OCI-LY3 (cell line): ENCODE measurements at regions not wholly inside any gene's neighbourhood (a gene's known extent, or its start where the extent isn't known, plus 50 kb on each side); places are given as distances from the start of the nearest gene placed in this dataset.

Experiments
- H2AFZ ChIP-seq: fragments of 200-600, 300-600 bp; shearing (Covaris generic); 2 replicates; pipeline ENCODE4 v1.6.0; 2014; ENCODE audit warnings: antibody characterized with exemption, low read depth, low read length
- H3K27ac ChIP-seq: fragments of 200-600, 300-600 bp; sonication (generic); 2 replicates; pipeline ENCODE4 v1.5.1; 2014; ENCODE audit warnings: mild to moderate bottlenecking, low read length, moderate library complexity, mixed read lengths
- H3K27me3 ChIP-seq: fragments of 200-600, 300-600 bp; sonication (generic); 2 replicates; pipeline ENCODE4 v1.6.1; 2014; ENCODE audit warnings: low read depth, low read length, mixed read lengths
- H3K36me3 ChIP-seq: fragments of 200-600, 300-600 bp; sonication (generic); replicated peaks from 2 replicates; pipeline ENCODE3; 2014; ENCODE audit warnings: low read depth, low read length, mixed read lengths
- H3K4me1 ChIP-seq: fragments of 300-600, 200-600 bp; sonication (generic); 2 replicates; pipeline ENCODE4 v1.6.1; 2014; ENCODE audit warnings: low read length, mixed read lengths
- H3K4me2 ChIP-seq: fragments of 200-600, 300-600 bp; sonication (generic); 2 replicates; pipeline ENCODE4 v1.6.1; 2014; ENCODE audit warnings: low read length, mixed read lengths
- H3K4me3 ChIP-seq: fragments of 300-600, 200-600 bp; sonication (generic); 2 replicates; pipeline ENCODE4 v1.5.1; 2014; ENCODE audit warnings: antibody characterized with exemption, mild to moderate bottlenecking, low read length, moderate library complexity
- H3K79me2 ChIP-seq: fragments of 300-600, 200-600 bp; shearing (Covaris generic); 2 replicates; pipeline ENCODE4 v1.6.1; 2014; ENCODE audit warnings: mild to moderate bottlenecking, low read length, mixed read lengths
- H3K9ac ChIP-seq: fragments of 300-600, 200-600 bp; shearing (Covaris generic); 2 replicates; pipeline ENCODE4 v1.6.0; 2014; ENCODE audit warnings: mild to moderate bottlenecking, low read length, moderate library complexity
- H3K9me3 ChIP-seq: fragments of 200-600, 300-600 bp; shearing (Covaris generic); 2 replicates; pipeline ENCODE4 v1.6.1; 2014; ENCODE audit warnings: low read length, mixed read lengths; ENCODE audit not compliant: insufficient read depth
- H4K20me1 ChIP-seq: fragments of 200-600, 300-600 bp; sonication (generic); 2 replicates; pipeline ENCODE4 v1.6.1; 2016; ENCODE audit warnings: low read length, mixed read lengths; ENCODE audit not compliant: insufficient read depth
- EZH2phosphoT487 ChIP-seq: fragments of 200-600 bp; shearing (Covaris generic); IDR thresholded peaks from 2 replicates; pipeline ENCODE4 v1.6.1; 2018; ENCODE audit warnings: antibody characterized with exemption, mixed run types, low read depth
- TF ChIP-seq, protein P1 (sequence below): fragments of 200-600, 300-600 bp; sonication (generic); IDR thresholded peaks from 2 replicates; pipeline ENCODE4 v1.5.1; 2014; ENCODE audit warnings: antibody characterized with exemption, low read length, low read depth

DNA sequence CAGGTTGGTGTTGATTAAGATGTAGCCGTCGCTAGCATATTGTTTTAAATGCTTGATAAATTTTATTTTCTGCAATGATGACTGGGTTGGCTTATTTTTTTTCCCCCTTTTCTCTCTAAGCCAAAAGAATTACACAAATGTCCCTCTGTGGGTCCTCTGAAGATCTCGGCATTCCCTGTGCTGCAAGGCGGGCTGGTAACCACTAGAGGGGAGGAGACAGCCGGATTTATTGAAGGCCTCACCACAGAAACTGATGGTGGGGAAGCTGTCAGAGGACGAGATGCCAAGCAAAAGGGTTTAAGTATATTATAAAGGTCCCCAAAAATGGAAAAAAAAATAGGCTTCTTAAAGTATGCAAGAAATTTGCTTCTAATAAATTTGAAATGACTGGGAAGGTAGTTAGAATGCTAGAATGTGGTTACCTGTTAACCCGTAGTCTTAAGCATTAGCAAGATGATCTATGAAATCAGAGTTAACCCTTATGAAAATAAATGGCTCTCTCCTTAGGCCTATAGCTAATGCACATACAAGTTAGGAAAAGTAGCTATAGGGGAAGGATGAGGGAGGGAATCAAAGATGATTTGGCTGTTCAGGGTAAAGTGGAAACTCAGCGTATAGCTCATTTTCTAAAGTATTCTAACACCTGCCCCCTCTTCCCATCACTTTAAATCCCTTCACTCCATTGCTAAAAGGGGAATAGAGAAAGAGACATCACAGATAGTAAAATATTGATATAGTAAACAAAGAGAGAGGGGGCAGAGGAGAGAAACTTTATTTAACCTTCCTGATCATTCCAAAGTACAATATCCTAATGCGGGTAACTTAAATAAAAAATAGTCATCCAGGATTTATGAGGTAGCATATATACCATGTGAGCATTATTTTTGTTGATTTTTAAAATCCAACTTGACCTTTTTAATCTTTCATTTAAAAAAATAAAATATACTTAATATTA, 894.5 kb upstream of the POU3F3 start:
- no peaks in the 10 kb centered on the region for H3K36me3 ChIP-seq
- 0 out of 2 replicates have a peak overlapping the region, but pooled peaks have one; percentile 3 for H3K4me2 ChIP-seq
- H3K27me3 ChIP-seq = no peaks in the 10 kb centered on the region
- no peaks in the 10 kb centered on the region for H3K9me3 ChIP-seq
- H3K4me1 ChIP-seq = no peaks in the 10 kb centered on the region
- H3K9ac ChIP-seq = no peak overlapping the region
- no peak overlapping the region for H2AFZ ChIP-seq
- no peaks in the 10 kb centered on the region for H4K20me1 ChIP-seq
- H3K4me3 ChIP-seq = no peak overlapping the region
- no peak for TF ChIP-seq EZH2phosphoT487
- TF ChIP-seq, protein P1, sequence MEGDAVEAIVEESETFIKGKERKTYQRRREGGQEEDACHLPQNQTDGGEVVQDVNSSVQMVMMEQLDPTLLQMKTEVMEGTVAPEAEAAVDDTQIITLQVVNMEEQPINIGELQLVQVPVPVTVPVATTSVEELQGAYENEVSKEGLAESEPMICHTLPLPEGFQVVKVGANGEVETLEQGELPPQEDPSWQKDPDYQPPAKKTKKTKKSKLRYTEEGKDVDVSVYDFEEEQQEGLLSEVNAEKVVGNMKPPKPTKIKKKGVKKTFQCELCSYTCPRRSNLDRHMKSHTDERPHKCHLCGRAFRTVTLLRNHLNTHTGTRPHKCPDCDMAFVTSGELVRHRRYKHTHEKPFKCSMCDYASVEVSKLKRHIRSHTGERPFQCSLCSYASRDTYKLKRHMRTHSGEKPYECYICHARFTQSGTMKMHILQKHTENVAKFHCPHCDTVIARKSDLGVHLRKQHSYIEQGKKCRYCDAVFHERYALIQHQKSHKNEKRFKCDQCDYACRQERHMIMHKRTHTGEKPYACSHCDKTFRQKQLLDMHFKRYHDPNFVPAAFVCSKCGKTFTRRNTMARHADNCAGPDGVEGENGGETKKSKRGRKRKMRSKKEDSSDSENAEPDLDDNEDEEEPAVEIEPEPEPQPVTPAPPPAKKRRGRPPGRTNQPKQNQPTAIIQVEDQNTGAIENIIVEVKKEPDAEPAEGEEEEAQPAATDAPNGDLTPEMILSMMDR = peak; percentile 71
- H3K27ac ChIP-seq = no peak overlapping the region
- H3K79me2 ChIP-seq = no peaks in the 10 kb centered on the region

DNA sequence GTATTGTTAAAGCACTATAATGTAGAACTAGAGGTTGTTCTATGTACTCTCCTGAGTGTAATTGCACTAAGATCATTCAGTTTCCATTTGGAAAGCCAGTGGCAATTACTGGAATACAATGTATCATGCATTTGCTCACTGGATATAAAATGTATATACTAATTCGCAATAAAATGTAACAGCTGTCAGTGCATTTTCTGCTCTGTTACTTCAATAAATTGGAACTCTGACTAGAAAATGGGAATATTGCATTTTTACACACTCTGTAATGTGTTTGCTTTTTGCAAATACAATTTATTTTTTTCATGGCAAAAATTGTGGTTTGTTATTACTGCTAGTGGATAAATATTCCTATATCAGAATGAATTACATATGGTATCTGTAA, 893.8 kb upstream of the POU3F3 start:
- Histone ChIP-seq H3K4me3 (no peak overlapping the region), H3K4me2 (no peak overlapping the region), H3K79me2 (no peaks in the 10 kb centered on the region), H3K27ac (no peak overlapping the region), H3K4me1 (no peaks in the 10 kb centered on the region), H4K20me1 (no peaks in the 10 kb centered on the region), H3K9me3 (no peaks in the 10 kb centered on the region), H3K27me3 (no peaks in the 10 kb centered on the region), H2AFZ (no peak overlapping the region), H3K9ac (no peak overlapping the region), H3K36me3 (no peaks in the 10 kb centered on the region)
- no peak for TF ChIP-seq EZH2phosphoT487
- TF ChIP-seq, protein P1 = no peak

DNA sequence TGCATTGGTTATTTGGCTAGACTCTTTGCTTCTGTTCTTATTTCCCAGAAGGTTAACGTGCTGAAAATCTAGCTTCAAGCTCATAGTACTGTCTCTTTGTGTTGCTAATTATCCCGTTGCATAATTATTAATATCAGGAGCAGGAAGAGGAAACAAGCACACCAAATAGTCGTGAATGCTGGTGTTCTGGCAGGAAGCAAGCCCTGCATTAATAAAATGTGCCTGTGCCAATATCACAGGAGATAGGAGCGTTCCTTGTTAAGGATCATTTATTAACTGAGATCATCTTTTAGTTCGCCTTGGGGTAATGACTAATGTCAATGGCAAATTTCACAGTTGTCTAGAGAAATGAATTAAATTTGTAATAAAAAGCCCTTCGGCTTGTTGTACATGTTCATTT, 893.0 kb upstream of the POU3F3 start:
- no peak overlapping the region for H3K9ac ChIP-seq
- H3K27ac ChIP-seq = no peak overlapping the region
- no peaks in the 10 kb centered on the region for H4K20me1 ChIP-seq
- no peaks in the 10 kb centered on the region for H3K79me2 ChIP-seq
- no peaks in the 10 kb centered on the region for H3K4me1 ChIP-seq
- H3K36me3 ChIP-seq = no peaks in the 10 kb centered on the region
- H3K4me3 ChIP-seq = no peak overlapping the region
- no peak overlapping the region for H2AFZ ChIP-seq
- no peak overlapping the region for H3K4me2 ChIP-seq
- H3K27me3 ChIP-seq = no peaks in the 10 kb centered on the region
- TF ChIP-seq, protein P1 = no peak
- no peak for TF ChIP-seq EZH2phosphoT487
- H3K9me3 ChIP-seq = no peaks in the 10 kb centered on the region

DNA sequence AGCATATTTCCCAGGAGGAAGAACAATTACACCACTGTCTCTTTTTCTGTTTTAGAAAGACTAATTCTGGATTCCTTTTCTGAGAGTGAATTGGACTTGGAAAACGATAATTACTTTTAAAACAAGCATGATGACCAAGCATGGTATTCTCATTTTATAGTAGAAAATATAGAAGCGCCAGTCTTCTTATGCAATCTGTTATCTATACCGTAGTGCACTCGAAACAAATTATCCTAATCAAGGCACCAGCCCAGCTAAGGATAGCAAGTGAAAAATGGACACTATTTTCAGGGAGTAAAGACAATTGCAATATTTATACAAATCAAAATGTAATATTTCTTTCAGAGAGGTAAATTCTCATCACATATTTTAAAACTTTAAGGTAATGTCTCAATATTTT, 892.1 kb upstream of the POU3F3 start:
- Histone ChIP-seq H3K4me3 (no peak overlapping the region), H3K79me2 (no peaks in the 10 kb centered on the region), H2AFZ (no peak overlapping the region), H3K27me3 (no peaks in the 10 kb centered on the region), H3K9ac (no peak overlapping the region), H3K4me1 (no peaks in the 10 kb centered on the region), H3K27ac (no peak overlapping the region), H3K4me2 (no peak overlapping the region), H4K20me1 (no peaks in the 10 kb centered on the region), H3K9me3 (no peaks in the 10 kb centered on the region), H3K36me3 (no peaks in the 10 kb centered on the region)
- TF ChIP-seq, protein P1 = no peak
- no peak for TF ChIP-seq EZH2phosphoT487
